ENCODE measurements at regions not wholly inside any gene's neighbourhood (a gene's known extent, or its start where the extent isn't known, plus 50 kb on each side); places are given as distances from the start of the nearest gene placed in this dataset.

DNA sequence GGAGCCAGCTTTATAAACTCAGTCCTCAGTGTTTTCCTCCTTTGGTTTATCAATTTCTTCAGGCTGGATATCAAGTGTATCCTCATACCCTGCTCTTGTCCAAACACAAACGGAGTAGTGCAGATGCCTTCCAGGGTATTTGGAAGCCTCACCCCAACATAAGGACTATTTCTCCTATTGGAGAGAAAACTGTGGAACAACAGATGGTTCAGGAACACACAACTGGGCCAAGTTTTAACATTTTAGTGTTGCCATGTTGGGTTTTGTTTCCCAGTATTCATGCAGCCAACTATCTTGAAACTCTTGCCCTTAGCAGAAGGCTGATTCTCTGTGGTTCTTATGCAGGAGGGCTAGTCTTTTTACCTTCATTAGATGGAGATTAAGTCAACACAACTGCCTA is 398.1 kb downstream of the GABRB3 start:
- Histone ChIP-seq H3K27ac (ENCODE audit: low read length in 2 of 2) (no peak overlapping the region), H2AFZ (ENCODE audit: insufficient read depth, low read depth, low read length, poor library complexity, severe bottlenecking) (no peak overlapping the region), H3K36me3 (replicated peaks in 1 of 2; ENCODE audit: control extremely low read depth in 1 of 2, control insufficient read depth in 1 of 2, extremely low read depth in 1 of 2, insufficient read depth in 2 of 2, low read length in 1 of 2) (no peaks in the 10 kb centered on the region), H4K20me1 (ENCODE audit: control insufficient read depth, insufficient read depth, low read length, poor library complexity, severe bottlenecking) (no peaks in the 10 kb centered on the region), H3K9ac (ENCODE audit: low read length) (no peak overlapping the region), H3K27me3 (replicated peaks in 1 of 4; ENCODE audit: control extremely low read depth in 1 of 4, control insufficient read depth in 3 of 4, insufficient read depth in 4 of 4, low read length in 3 of 4) (no peaks in the 10 kb centered on the region), H3K4me3 (ENCODE audit: control extremely low read depth in 1 of 5, extremely low read depth in 1 of 5, insufficient read depth in 1 of 5, low read depth in 2 of 5, low read length in 4 of 5) (no peak overlapping the region), H3K79me2 (ENCODE audit: control insufficient read depth, insufficient read depth, low read length) (no peaks in the 10 kb centered on the region), H3K9me3 (ENCODE audit: control extremely low read depth in 1 of 3, control insufficient read depth in 2 of 3, insufficient read depth in 1 of 3, low read length in 2 of 3) (peaks cover 0 to 20% (median 16%) of the 10 kb centered on the region in 3 donors), H3K4me1 (ENCODE audit: control insufficient read depth in 2 of 2, insufficient read depth in 2 of 2, low read length in 2 of 2) (no peaks in the 10 kb centered on the region), H3K4me2 (replicated peaks; ENCODE audit: low read depth, low read length, poor library complexity, severe bottlenecking) (no peak overlapping the region)
- H3K27me3 Mint-ChIP-seq = no peaks in the 10 kb centered on the region
- no peak for DNase-seq
- ChIA-PET CTCF (no interaction called here), POLR2A (no interaction called here)
- intact Hi-C loops (cut with micrococcal nuclease) = no loop called here
- H3K4me3 Mint-ChIP-seq = no peak overlapping the region
- no peaks in the 10 kb centered on the region for H3K4me1 Mint-ChIP-seq
- no peak for TF ChIP-seq EZH2 (IDR thresholded peaks at IDR 0.05; ENCODE audit: borderline replicate concordance, insufficient read depth, low read depth, low read length, poor library complexity, severe bottlenecking)
- TF ChIP-seq CTCF (IDR thresholded peaks at IDR 0.05) = no peak
- H3K27ac Mint-ChIP-seq = no peak overlapping the region
- no peak for ATAC-seq (ENCODE audit: low read depth)
- peaks cover 7% of the 10 kb centered on the region for H3K9me3 Mint-ChIP-seq (ENCODE audit: insufficient read depth)
- no CpG with 5 or more reads among the region's 1 CpG for WGBS (ENCODE audit: insufficient coverage)

GRCh38 chr15:26372706-26373105 is 400.2 kb downstream of the GABRB3 start:
- Mint-ChIP-seq H3K27ac (no peak overlapping the region), H3K9me3 (ENCODE audit: insufficient read depth) (peaks cover 4% of the 10 kb centered on the region), H3K27me3 (no peaks in the 10 kb centered on the region), H3K4me1 (no peaks in the 10 kb centered on the region), H3K4me3 (no peak overlapping the region)
- no peak overlapping the region for H3K9ac ChIP-seq (ENCODE audit: low read length)
- no peaks in the 10 kb centered on the region for H3K36me3 ChIP-seq (replicated peaks in 1 of 2; ENCODE audit: control extremely low read depth in 1 of 2, control insufficient read depth in 1 of 2, extremely low read depth in 1 of 2, insufficient read depth in 2 of 2, low read length in 1 of 2)
- H3K79me2 ChIP-seq (ENCODE audit: control insufficient read depth, insufficient read depth, low read length) = no peaks in the 10 kb centered on the region
- H3K27me3 ChIP-seq (replicated peaks in 1 of 4; ENCODE audit: control extremely low read depth in 1 of 4, control insufficient read depth in 3 of 4, insufficient read depth in 4 of 4, low read length in 3 of 4) = no peaks in the 10 kb centered on the region
- H2AFZ ChIP-seq (ENCODE audit: insufficient read depth, low read depth, low read length, poor library complexity, severe bottlenecking) = no peak overlapping the region
- intact Hi-C loops (cut with micrococcal nuclease) = no loop called here
- WGBS (ENCODE audit: insufficient coverage) = 81% methylated on average over 3 of the region's 6 CpGs
- H3K9me3 ChIP-seq (ENCODE audit: control extremely low read depth in 1 of 3, control insufficient read depth in 2 of 3, insufficient read depth in 1 of 3, low read length in 2 of 3) = peaks cover 0 to 18% (median 16%) of the 10 kb centered on the region in 3 donors
- no peaks in the 10 kb centered on the region for H3K4me1 ChIP-seq (ENCODE audit: control insufficient read depth in 2 of 2, insufficient read depth in 2 of 2, low read length in 2 of 2)
- DNase-seq (no peak), ATAC-seq (ENCODE audit: low read depth) (no peak)
- TF ChIP-seq EZH2 (IDR thresholded peaks at IDR 0.05; ENCODE audit: borderline replicate concordance, insufficient read depth, low read depth, low read length, poor library complexity, severe bottlenecking) (no peak), CTCF (IDR thresholded peaks at IDR 0.05) (no peak)
- no peak overlapping the region for H3K4me3 ChIP-seq (ENCODE audit: control extremely low read depth in 1 of 5, extremely low read depth in 1 of 5, insufficient read depth in 1 of 5, low read depth in 2 of 5, low read length in 4 of 5)
- no peaks in the 10 kb centered on the region for H4K20me1 ChIP-seq (ENCODE audit: control insufficient read depth, insufficient read depth, low read length, poor library complexity, severe bottlenecking)
- ChIA-PET CTCF (no interaction called here), POLR2A (no interaction called here)
- H3K4me2 ChIP-seq (replicated peaks; ENCODE audit: low read depth, low read length, poor library complexity, severe bottlenecking) = no peak overlapping the region
- H3K27ac ChIP-seq (ENCODE audit: low read length in 2 of 2) = no peak overlapping the region
